Transverse colon (tissue), 4 donors: ENCODE measurements at regions not wholly inside any gene's neighbourhood (a gene's known extent, or its start where the extent isn't known, plus 50 kb on each side); places are given as distances from the start of the nearest gene placed in this dataset.

Source experiments
- DNase-seq: peaks from one replicate; pipeline ENCODE4 v3.0.0-alpha.2; 2019
- H3K27ac ChIP-seq, 4 donors: fragments of 200-600 bp; sonication (generic); 2 replicates each; pipeline ENCODE4 v1.5.1; 2016 to 2018; ENCODE audit warnings: inconsistent platforms in 4 of 4
- H3K27me3 ChIP-seq: fragments of 200-600 bp; sonication (generic); 2 replicates; pipeline ENCODE4 v1.5.1; 2017; ENCODE audit warnings: inconsistent platforms
- H3K36me3 ChIP-seq, 4 donors: fragments of 200-600 bp; sonication (generic); 2 replicates each; pipeline ENCODE4 v1.5.1; 2017 to 2019; ENCODE audit warnings: inconsistent platforms in 4 of 4
- H3K4me1 ChIP-seq, 4 donors: fragments of 200-600 bp; sonication (generic); 2 replicates each; pipeline ENCODE4 v1.5.1; 2017 to 2020; ENCODE audit warnings: inconsistent platforms in 4 of 4
- H3K4me3 ChIP-seq, 4 donors: fragments of 200-600 bp; sonication (generic); 1 replicate in 1 of 4; 2 replicates in 3 of 4; pipeline versions ENCODE4 v1.5.1 to v1.6.1; 2017 to 2019; ENCODE audit warnings: inconsistent platforms in 4 of 4
- H3K9me3 ChIP-seq, 2 donors: fragments of 200-600 bp; sonication (generic); 2 replicates each; pipeline ENCODE4 v1.5.1; 2017 to 2019; ENCODE audit warnings: inconsistent platforms in 2 of 2
- CTCF ChIP-seq, 5 experiments: fragments of 200-600 bp in 3 of 5; fragments of 450-650 bp in 2 of 5; sonication (generic) in 3 of 5; IDR thresholded peaks; 1 replicate in 2 of 5; 2 replicates in 3 of 5; pipeline ENCODE4 v1.5.1; 2016 to 2017; ENCODE audit warnings: antibody characterized with exemption in 5 of 5, inconsistent platforms in 3 of 5, mild to moderate bottlenecking in 2 of 5, moderate library complexity in 1 of 5
- EP300 ChIP-seq: sonication (generic); formaldehyde crosslinking; IDR thresholded peaks from one replicate; pipeline ENCODE4 v1.6.1; 2017; ENCODE audit warnings: antibody characterized with exemption, low read depth
- POLR2A ChIP-seq: fragments of 450-650 bp; IDR thresholded peaks from one replicate; pipeline ENCODE4 v1.6.1; 2016; ENCODE audit warnings: antibody characterized with exemption, mild to moderate bottlenecking, moderate library complexity
- POLR2AphosphoS5 ChIP-seq, 3 donors: sonication (generic); formaldehyde crosslinking; IDR thresholded peaks; one replicate each; pipeline ENCODE4 v1.6.1; 2016; ENCODE audit warnings: antibody characterized with exemption in 3 of 3
- WGBS, 2 donors: methylation state at CpG; one replicate each; pipeline ENCODE4 v1.1.5; 2018; ENCODE audit warnings: low coverage in 1 of 2; 5-methylcytosine and 5-hydroxymethylcytosine counted together
- in situ Hi-C, 4 donors: fragments of 200-750 bp; cut with MboI; loops; one replicate each; pipeline versions ENCODE4 v1.15.0 to v1.15.1; 2017; ENCODE audit warnings: low sequenced_read_pairs in 3 of 4, low pct_ligation_motif_present in 1 of 4, low pct_unique_long_range_greater_than_20kb in 1 of 4
- intact Hi-C: fragments of 100-400 bp; cut with DNase I; formaldehyde crosslinking; loops from one replicate; pipeline ENCODE4 v1.15.1; 2023; ENCODE audit warnings: low total_unique reads

- Histone ChIP-seq H3K4me3 (no peak overlapping the region), H3K36me3 (no peaks in the 10 kb centered on the region), H3K9me3 (no peaks in the 10 kb centered on the region), H3K27ac (no peak overlapping the region), H3K4me1 (no peaks in the 10 kb centered on the region), H3K27me3 (no peaks in the 10 kb centered on the region)
- WGBS, 2 donors: 87 to 93% methylated on average over 1 of the region's 1 CpG
- in situ Hi-C loops (no loop called here), intact Hi-C loops (no loop called here)
- no peak for DNase-seq
- TF ChIP-seq CTCF (IDR thresholded peaks at IDR 0.05): no peak
- TF ChIP-seq POLR2AphosphoS5 (IDR thresholded peaks at IDR 0.05): no peak
- TF ChIP-seq EP300: no peak
- no peak for TF ChIP-seq POLR2A
Observed at GRCh38 chr3:148233403-148233802, 464.3 kb upstream of the AGTR1 start.

GRCh38 chr3:148234536-148234935 lies 463.2 kb upstream of the AGTR1 start:
- WGBS, 2 donors: 17% methylated on average over 1 of the region's 1 CpG
- H3K4me1 ChIP-seq: no peaks in the 10 kb centered on the region
- H3K27me3 ChIP-seq: no peaks in the 10 kb centered on the region
- no peak overlapping the region for H3K4me3 ChIP-seq
- in situ Hi-C loops: no loop called here
- DNase-seq: no peak
- TF ChIP-seq EP300 (no peak), CTCF (IDR thresholded peaks at IDR 0.05) (no peak), POLR2AphosphoS5 (IDR thresholded peaks at IDR 0.05) (no peak), POLR2A (no peak)
- intact Hi-C loops: no loop called here
- H3K27ac ChIP-seq: no peak overlapping the region
- no peaks in the 10 kb centered on the region for H3K9me3 ChIP-seq
- H3K36me3 ChIP-seq: no peaks in the 10 kb centered on the region

DNA sequence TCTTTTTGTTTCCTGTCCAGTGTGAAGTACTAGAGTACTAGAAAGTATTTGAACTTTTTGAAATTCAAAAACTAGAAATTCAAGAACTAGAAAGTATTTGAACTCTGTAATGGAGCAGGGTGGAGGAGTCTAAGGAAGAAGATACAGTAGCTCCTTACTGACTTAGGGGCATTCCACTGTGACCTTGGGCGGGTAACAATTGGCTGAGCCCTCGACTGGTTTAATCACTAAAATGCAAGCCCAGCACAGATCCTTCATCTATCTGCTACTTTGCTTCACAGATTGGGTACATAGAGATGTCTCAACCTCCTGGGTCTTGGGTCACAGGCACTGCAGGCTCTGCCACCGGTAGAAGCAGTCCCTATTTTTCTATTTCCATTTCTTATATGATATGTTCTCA lies 462.1 kb upstream of the AGTR1 start:
- Histone ChIP-seq H3K27me3 (no peaks in the 10 kb centered on the region), H3K36me3 (no peaks in the 10 kb centered on the region), H3K4me3 (no peak overlapping the region), H3K4me1 (no peaks in the 10 kb centered on the region), H3K27ac (no peak overlapping the region), H3K9me3 (no peaks in the 10 kb centered on the region)
- WGBS, 2 donors: 80 to 90% methylated on average over 1 to 3 of the region's 3 CpGs
- intact Hi-C loops (no loop called here), in situ Hi-C loops (no loop called here)
- TF ChIP-seq POLR2A (no peak), EP300 (no peak), POLR2AphosphoS5 (IDR thresholded peaks at IDR 0.05) (no peak), CTCF (IDR thresholded peaks at IDR 0.05) (no peak)
- DNase-seq: no peak

DNA sequence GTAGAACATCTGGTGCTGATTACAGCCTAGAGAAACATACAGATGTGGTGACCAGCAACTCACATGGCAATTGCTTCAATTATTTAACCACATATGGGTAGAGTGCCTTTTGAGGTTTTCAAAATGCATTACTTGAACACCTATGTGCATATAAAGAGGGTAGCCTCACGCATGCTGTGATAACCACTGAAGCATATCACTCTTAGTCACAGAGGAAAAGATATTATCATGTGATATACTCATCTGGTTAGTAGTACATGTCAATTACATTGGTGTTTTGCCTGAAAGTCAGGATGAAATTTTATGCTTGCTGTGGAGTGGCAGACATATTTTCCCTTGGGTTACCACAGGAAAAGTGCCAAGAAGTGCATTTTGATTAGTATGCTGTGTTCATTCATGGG lies 459.3 kb upstream of the AGTR1 start:
- Histone ChIP-seq H3K9me3 (no peaks in the 10 kb centered on the region), H3K27me3 (no peaks in the 10 kb centered on the region), H3K4me1 (no peaks in the 10 kb centered on the region), H3K36me3 (no peaks in the 10 kb centered on the region), H3K4me3 (no peak overlapping the region), H3K27ac (no peak overlapping the region)
- intact Hi-C loops: no loop called here
- in situ Hi-C loops: no loop called here
- 76% methylated on average over 1 of the region's 1 CpG; no CpG with 5 or more reads in 1 of the 2 donors for WGBS, 2 donors
- TF ChIP-seq CTCF (IDR thresholded peaks at IDR 0.05) (no peak), EP300 (no peak), POLR2A (no peak), POLR2AphosphoS5 (IDR thresholded peaks at IDR 0.05) (no peak)
- DNase-seq: no peak
